Neuronal stem cell (in vitro differentiated cells): ENCODE measurements at regions not wholly inside any gene's neighbourhood (a gene's known extent, or its start where the extent isn't known, plus 50 kb on each side); places are given as distances from the start of the nearest gene placed in this dataset.

Source experiments
- DNase-seq: peaks from one replicate; pipeline ENCODE4 v3.0.0-alpha.2; 2013; ENCODE audit warnings: low spot score
- H2AFZ ChIP-seq: one replicate; pipeline ENCODE4 v1.6.1; 2013; ENCODE audit warnings: mild to moderate bottlenecking, low read length, inconsistent platforms
- H2AK5ac ChIP-seq: 2 replicates; pipeline ENCODE4 v1.6.1; 2013; ENCODE audit warnings: low read depth, mild to moderate bottlenecking, inconsistent platforms, low read length, moderate library complexity, mixed read lengths
- H2BK120ac ChIP-seq: 2 replicates; pipeline ENCODE4 v1.6.1; 2013; ENCODE audit warnings: low read depth, mild to moderate bottlenecking, inconsistent platforms, low read length, moderate library complexity, mixed read lengths
- H2BK12ac ChIP-seq: one replicate; pipeline ENCODE4 v1.6.1; 2013; ENCODE audit warnings: low read length, inconsistent platforms
- H2BK15ac ChIP-seq: 2 replicates; pipeline ENCODE4 v1.6.1; 2013; ENCODE audit warnings: mild to moderate bottlenecking, low read length, inconsistent platforms, mixed read lengths
- H2BK5ac ChIP-seq: one replicate; pipeline ENCODE4 v1.6.1; 2013; ENCODE audit warnings: inconsistent platforms, mild to moderate bottlenecking, low read length, moderate library complexity
- H3K14ac ChIP-seq: one replicate; pipeline ENCODE4 v1.6.1; 2013; ENCODE audit warnings: low read length, inconsistent platforms
- H3K18ac ChIP-seq: 2 replicates; pipeline ENCODE4 v1.6.1; 2013; ENCODE audit warnings: low read length, inconsistent platforms
- H3K23ac ChIP-seq: 2 replicates; pipeline ENCODE4 v1.6.1; 2013; ENCODE audit warnings: low read depth, mild to moderate bottlenecking, mixed read lengths, low read length, inconsistent platforms; ENCODE audit not compliant: poor library complexity
- H3K27ac ChIP-seq: replicated peaks from 3 replicates; pipeline ENCODE4 v1.5.1; 2013; ENCODE audit warnings: low read length, inconsistent platforms
- H3K27me3 ChIP-seq, 3 experiments: 2 replicates each; pipeline ENCODE4 v1.6.1; 2013; ENCODE audit warnings: low read length in 3 of 3, mild to moderate bottlenecking in 2 of 3, inconsistent platforms in 1 of 3, low read depth in 1 of 3, mixed read lengths in 1 of 3, moderate library complexity in 1 of 3; ENCODE audit not compliant: control insufficient read depth in 3 of 3, insufficient read depth in 3 of 3
- H3K36me3 ChIP-seq, 2 donors: replicated peaks in 1 of 2; 2 replicates each; pipeline ENCODE4 v1.6.1; 2013; ENCODE audit warnings: low read length in 2 of 2; ENCODE audit not compliant: control insufficient read depth in 2 of 2, insufficient read depth in 2 of 2
- H3K4ac ChIP-seq: 2 replicates; pipeline ENCODE4 v1.6.1; 2013; ENCODE audit warnings: inconsistent platforms, mild to moderate bottlenecking, low read length, moderate library complexity
- H3K4me1 ChIP-seq, 2 donors: 1 replicate in 1 of 2; 2 replicates in 1 of 2; pipeline ENCODE4 v1.6.1; 2013; ENCODE audit warnings: low read length in 2 of 2, low read depth in 1 of 2; ENCODE audit not compliant: control insufficient read depth in 2 of 2, insufficient read depth in 1 of 2
- H3K4me2 ChIP-seq: one replicate; pipeline ENCODE4 v1.6.1; 2013; ENCODE audit warnings: mild to moderate bottlenecking, low read length, inconsistent platforms; ENCODE audit not compliant: insufficient read depth, poor library complexity, severe bottlenecking
- H3K4me3 ChIP-seq, 2 donors: 2 replicates each; pipeline ENCODE4 v1.5.1; 2013; ENCODE audit warnings: low read length in 2 of 2, mild to moderate bottlenecking in 2 of 2, inconsistent platforms in 1 of 2, moderate library complexity in 1 of 2
- H3K79me1 ChIP-seq: one replicate; pipeline ENCODE4 v1.6.1; 2013; ENCODE audit warnings: low read depth, mild to moderate bottlenecking, inconsistent platforms, low read length, moderate library complexity
- H3K9ac ChIP-seq: one replicate; pipeline ENCODE4 v1.6.1; 2013; ENCODE audit warnings: mild to moderate bottlenecking, low read depth, low read length, inconsistent platforms; ENCODE audit not compliant: poor library complexity
- H3K9me3 ChIP-seq, 2 donors: replicated peaks in 1 of 2; 2 replicates each; pipeline versions ENCODE3 to v1.6.1; 2013; ENCODE audit warnings: low read length in 2 of 2, mild to moderate bottlenecking in 2 of 2, inconsistent platforms in 1 of 2, low read depth in 1 of 2, mixed read lengths in 1 of 2, moderate library complexity in 1 of 2; ENCODE audit not compliant: control insufficient read depth in 2 of 2, insufficient read depth in 1 of 2
- H4K8ac ChIP-seq: one replicate; pipeline ENCODE4 v1.6.1; 2013; ENCODE audit warnings: low read depth, mild to moderate bottlenecking, inconsistent platforms, low read length, moderate library complexity
- H4K91ac ChIP-seq: one replicate; pipeline ENCODE4 v1.6.1; 2013; ENCODE audit warnings: low read length, low read depth, mild to moderate bottlenecking, inconsistent platforms; ENCODE audit not compliant: poor library complexity
- WGBS, 2 donors: extraction: QIAGEN DNeasy Blood & Tissue Kit; methylation state at CpG; one replicate each; pipeline ENCODE4 v1.1.7; 2013; ENCODE audit warnings: missing lambda C conversion rate in 2 of 2, mixed read lengths in 1 of 2; ENCODE audit not compliant: insufficient read length in 2 of 2, insufficient replicate concordance in 1 of 2; ENCODE audit errors: extremely low coverage in 2 of 2; 5-methylcytosine and 5-hydroxymethylcytosine counted together

- WGBS, 2 donors: no CpG with 5 or more reads among the region's 40 CpGs
- Histone ChIP-seq H4K8ac (no peak overlapping the region), H2AK5ac (no peak overlapping the region), H3K4ac (no peak overlapping the region), H2BK120ac (no peak overlapping the region), H3K18ac (no peak overlapping the region), H3K14ac (no peak overlapping the region), H3K27me3 (no peaks in the 10 kb centered on the region), H3K4me3 (peak overlapping the region in 1 of 2 donors; percentile 3), H3K36me3 (peaks cover 0 to 10% of the 10 kb centered on the region in 2 donors), H2AFZ (no peak overlapping the region), H3K4me1 (no peaks in the 10 kb centered on the region), H3K4me2 (no peak overlapping the region), H2BK12ac (no peak overlapping the region), H3K9me3 (no peaks in the 10 kb centered on the region), H3K9ac (no peak overlapping the region), H2BK15ac (no peak overlapping the region), H2BK5ac (no peak overlapping the region), H4K91ac (no peak overlapping the region), H3K23ac (no peak overlapping the region), H3K27ac (no peak overlapping the region), H3K79me1 (no peaks in the 10 kb centered on the region)
- no peak for DNase-seq
These were observed 99.8 kb downstream of the KPNA2 start for GRCh38 chr17:68135141-68135887.

- Histone ChIP-seq H3K18ac (no peak overlapping the region), H3K4me2 (no peak overlapping the region), H3K9me3 (no peaks in the 10 kb centered on the region), H3K79me1 (no peaks in the 10 kb centered on the region), H3K23ac (no peak overlapping the region), H2AK5ac (no peak overlapping the region), H3K4ac (no peak overlapping the region), H3K9ac (no peak overlapping the region), H2BK120ac (no peak overlapping the region), H2BK12ac (no peak overlapping the region), H2BK5ac (no peak overlapping the region), H3K27ac (no peak overlapping the region), H3K27me3 (no peaks in the 10 kb centered on the region), H3K14ac (no peak overlapping the region), H3K4me1 (no peaks in the 10 kb centered on the region), H3K4me3 (no peak overlapping the region), H4K8ac (no peak overlapping the region), H3K36me3 (no peaks in the 10 kb centered on the region), H2AFZ (no peak overlapping the region), H4K91ac (no peak overlapping the region), H2BK15ac (no peak overlapping the region)
- no CpG with 5 or more reads among the region's 3 CpGs for WGBS, 2 donors
- no peak for DNase-seq
These were observed 105.5 kb downstream of the KPNA2 start for GRCh38 chr17:68141050-68141449.

GRCh38 chr17:68142595-68142994 lies 105.2 kb upstream of the AMZ2 start:
- Histone ChIP-seq H3K23ac (no peak overlapping the region), H3K4me3 (no peak overlapping the region), H2BK120ac (no peak overlapping the region), H3K36me3 (no peaks in the 10 kb centered on the region), H2BK15ac (no peak overlapping the region), H2BK5ac (no peak overlapping the region), H3K18ac (no peak overlapping the region), H4K91ac (no peak overlapping the region), H4K8ac (no peak overlapping the region), H3K9ac (no peak overlapping the region), H2BK12ac (no peak overlapping the region), H3K14ac (no peak overlapping the region), H3K4me2 (no peak overlapping the region), H3K27ac (no peak overlapping the region), H3K4ac (no peak overlapping the region), H2AK5ac (no peak overlapping the region), H3K27me3 (no peaks in the 10 kb centered on the region), H3K4me1 (no peaks in the 10 kb centered on the region), H2AFZ (no peak overlapping the region), H3K79me1 (no peaks in the 10 kb centered on the region), H3K9me3 (no peaks in the 10 kb centered on the region)
- DNase-seq: no peak
- WGBS, 2 donors: no CpG with 5 or more reads among the region's 1 CpG

- H3K4ac ChIP-seq: no peak overlapping the region
- no peaks in the 10 kb centered on the region for H3K4me1 ChIP-seq
- H2BK12ac ChIP-seq: no peak overlapping the region
- H3K9ac ChIP-seq: no peak overlapping the region
- H4K91ac ChIP-seq: no peak overlapping the region
- no peak overlapping the region for H3K27ac ChIP-seq
- no peak overlapping the region for H3K4me2 ChIP-seq
- H2BK5ac ChIP-seq: no peak overlapping the region
- no peak overlapping the region for H4K8ac ChIP-seq
- no peak for DNase-seq
- no peak overlapping the region for H3K18ac ChIP-seq
- H2BK120ac ChIP-seq: no peak overlapping the region
- H3K36me3 ChIP-seq: no peaks in the 10 kb centered on the region
- no peak overlapping the region for H2AK5ac ChIP-seq
- H3K4me3 ChIP-seq: no peak overlapping the region
- no peak overlapping the region for H2BK15ac ChIP-seq
- H3K14ac ChIP-seq: no peak overlapping the region
- H2AFZ ChIP-seq: no peak overlapping the region
- H3K23ac ChIP-seq: no peak overlapping the region
- H3K9me3 ChIP-seq: no peaks in the 10 kb centered on the region
- no CpG with 5 or more reads among the region's 2 CpGs for WGBS, 2 donors
- no peaks in the 10 kb centered on the region for H3K79me1 ChIP-seq
- no peaks in the 10 kb centered on the region for H3K27me3 ChIP-seq
These were observed 104.4 kb upstream of the AMZ2 start for GRCh38 chr17:68143425-68143824.
